Stimulated activated CD8-positive, alpha-beta memory T cell treated with anti-CD3 and anti-CD28 coated beads, Interleukin-2, amount 100 ng/mL, for 48 hours (primary cell): ENCODE measurements at regions not wholly inside any gene's neighbourhood (a gene's known extent, or its start where the extent isn't known, plus 50 kb on each side); places are given as distances from the start of the nearest gene placed in this dataset.
A peak's percentile ranks its signal among the peaks of the same experiment; 100 is the strongest.

ENCODE experiments used
- DNase-seq, 2 donors: peaks; one replicate each; pipeline ENCODE4 v3.0.0-alpha.2; 2020; ENCODE audit warnings: low read depth in 2 of 2

DNA sequence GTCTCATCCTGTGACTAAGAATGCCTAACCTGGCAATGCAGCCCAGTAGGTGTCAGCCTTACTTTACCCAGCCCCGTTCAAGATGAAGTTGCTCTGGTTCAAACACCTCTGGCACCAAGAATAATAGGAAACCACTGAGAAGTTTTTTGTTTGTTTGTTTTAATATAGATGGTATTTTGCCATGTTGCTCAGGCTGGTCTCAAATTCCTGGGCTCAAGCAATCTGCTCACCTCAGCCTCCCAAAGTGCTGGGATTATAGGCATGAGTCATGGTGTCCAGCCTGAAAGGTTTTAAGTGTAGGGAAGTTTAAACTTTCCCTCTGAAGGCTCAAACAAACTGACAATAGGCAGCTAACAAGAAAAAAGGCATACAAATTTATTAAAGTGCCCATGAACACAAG lies 51.2 kb upstream of the ABCC4 start:
- DNase-seq, result no peak

DNA sequence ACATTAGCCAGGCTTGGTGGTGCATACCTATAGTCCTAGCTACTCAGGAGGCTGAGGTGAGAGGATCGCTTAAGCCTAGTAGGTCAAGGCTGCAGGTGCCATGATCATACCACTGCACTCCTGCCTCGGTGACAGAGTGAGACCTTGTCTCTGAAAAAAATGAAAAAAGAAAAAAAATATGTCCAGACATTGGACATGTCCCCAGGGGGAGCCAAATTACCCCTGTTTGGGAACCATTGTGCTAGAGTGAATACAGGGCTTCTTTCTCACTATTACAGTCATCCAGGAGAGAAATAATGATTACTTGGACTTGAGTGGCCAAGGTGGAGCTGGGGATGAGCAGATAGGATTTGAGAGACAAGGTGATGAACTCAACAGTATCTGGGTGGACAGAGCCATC lies 52.9 kb upstream of the ABCC4 start:
- DNase-seq, result no peak

DNA sequence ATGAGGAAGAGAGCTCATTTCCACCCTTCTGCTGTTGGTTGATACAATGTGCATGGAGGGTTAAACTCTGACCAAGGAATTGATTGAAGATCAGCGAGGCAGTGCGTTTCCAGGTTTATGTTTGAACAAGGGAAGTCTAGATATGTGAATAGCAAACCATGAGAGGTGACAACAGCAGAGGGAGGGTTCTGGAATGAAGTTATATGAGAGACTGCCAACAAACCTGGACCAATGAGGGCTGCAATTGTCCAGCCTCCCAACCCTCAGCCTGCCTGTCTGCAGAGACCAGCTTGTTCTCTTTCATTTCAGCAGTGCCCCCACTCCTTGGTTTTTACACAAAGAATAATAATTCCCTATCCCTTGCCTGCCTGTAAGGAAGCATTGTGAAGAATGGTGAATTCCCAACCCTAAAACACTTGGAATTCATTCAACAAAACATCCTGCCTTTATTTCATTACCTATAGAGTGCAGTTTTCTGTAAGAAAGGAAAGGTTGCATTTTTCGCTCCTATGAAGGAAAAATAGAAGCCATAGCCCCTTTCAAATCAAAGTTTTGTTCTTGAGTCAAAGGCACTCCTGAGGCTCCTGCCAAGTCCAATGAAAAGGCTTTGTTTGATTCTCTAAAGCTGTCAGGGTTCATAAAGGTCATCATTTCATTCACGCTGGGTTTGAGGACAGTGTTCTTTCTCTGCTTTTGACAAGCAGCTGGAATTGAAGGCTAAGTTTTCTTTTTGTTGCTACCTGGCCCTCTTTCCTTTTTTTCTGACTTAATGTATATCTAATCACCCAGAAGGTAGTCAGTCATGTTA lies 53.6 kb upstream of the ABCC4 start:
- no peak for DNase-seq

DNA sequence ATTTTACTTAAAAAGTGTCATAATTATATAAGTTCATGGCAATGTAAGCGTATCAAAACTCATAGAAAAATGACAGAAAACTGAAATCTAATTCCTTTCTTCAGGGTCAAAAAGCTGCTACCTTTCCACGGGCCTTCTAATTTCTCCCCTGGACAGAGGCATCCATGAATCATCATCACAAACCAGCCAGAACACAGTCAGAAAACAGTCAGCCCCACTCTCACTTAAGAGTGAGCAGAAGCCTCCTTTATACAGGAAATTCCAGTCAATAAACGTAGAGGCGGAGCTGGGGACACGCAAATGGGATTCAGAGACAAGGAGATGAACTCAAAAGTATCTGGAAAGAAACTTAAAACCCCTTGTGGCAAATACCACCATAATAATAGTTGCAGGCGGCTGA lies 54.2 kb upstream of the ABCC4 start:
- no peak for DNase-seq

GRCh38 chr13:95356916-95357315 lies 55.7 kb upstream of the ABCC4 start:
- no peak for DNase-seq

- no peak for DNase-seq
Observed at GRCh38 chr13:95357875-95358274, 56.6 kb upstream of the ABCC4 start.

DNA sequence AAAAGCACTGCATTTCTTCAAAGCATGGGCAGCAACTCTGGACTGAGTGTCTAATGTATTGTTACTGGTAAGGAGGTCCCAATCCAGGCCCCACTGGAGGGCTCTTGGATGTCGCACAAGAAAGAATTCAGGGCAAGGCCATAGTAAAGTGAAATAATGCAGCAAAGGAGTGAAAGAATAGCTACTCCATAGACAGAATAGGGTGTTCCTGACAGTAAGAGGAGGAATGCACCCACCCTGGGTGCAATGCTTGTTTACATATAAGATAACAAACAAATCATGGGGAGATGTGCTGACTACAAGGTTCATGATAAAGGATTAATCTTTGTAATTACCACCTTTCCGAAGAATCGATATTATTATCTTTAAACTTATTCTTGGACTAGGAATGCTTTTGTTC lies 58.8 kb upstream of the ABCC4 start:
- no peak for DNase-seq

DNA sequence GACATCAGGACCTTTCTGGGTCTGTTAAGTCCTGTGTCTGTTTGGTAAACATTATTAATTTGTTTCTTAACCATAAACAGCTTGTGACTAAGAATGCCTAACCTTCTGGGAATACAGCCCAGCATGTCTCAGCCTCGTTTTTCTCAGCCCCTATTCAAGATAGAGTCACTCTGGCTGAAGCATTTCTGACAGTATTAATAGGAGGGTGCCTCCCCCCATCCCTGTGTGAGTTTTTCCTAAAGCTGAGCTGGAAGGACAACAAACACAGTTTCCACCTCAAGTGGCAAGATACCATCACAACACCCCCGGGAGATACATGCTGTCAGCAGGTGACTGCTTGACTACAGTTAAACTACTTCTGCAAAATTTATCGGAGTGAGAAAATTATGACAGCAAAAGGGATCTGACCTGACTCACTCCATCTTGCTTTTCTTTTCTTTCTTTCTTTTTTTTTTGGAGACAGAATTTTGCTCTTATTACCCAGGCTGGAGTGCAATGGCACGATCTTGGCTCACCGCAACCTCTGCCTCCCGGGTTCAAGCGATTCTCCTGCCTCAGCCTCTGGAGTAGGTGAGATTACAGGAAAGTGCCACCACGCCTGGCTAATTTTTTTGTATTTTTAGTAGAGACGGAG lies 59.3 kb upstream of the ABCC4 start:
- DNase-seq, result no peak

DNA sequence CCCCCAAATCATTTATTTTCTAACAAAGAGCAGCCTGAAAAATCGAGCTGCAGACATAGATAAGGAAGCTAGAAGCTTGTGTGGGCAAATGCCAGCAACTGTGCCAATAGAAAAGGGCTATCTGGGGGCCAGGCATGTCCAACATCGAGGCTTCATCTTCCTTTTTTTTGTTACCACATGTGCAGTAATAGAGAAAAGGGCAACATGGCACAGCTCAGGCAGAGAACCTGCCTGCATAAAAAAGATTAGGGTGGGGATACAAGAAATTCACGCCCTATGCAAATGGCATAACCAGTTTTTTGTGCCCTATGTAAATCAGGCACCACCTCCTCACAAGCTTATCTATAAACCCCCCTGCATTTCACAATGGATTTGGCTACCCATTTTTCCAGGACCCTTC lies 60.4 kb upstream of the ABCC4 start:
- no peak for DNase-seq

DNA sequence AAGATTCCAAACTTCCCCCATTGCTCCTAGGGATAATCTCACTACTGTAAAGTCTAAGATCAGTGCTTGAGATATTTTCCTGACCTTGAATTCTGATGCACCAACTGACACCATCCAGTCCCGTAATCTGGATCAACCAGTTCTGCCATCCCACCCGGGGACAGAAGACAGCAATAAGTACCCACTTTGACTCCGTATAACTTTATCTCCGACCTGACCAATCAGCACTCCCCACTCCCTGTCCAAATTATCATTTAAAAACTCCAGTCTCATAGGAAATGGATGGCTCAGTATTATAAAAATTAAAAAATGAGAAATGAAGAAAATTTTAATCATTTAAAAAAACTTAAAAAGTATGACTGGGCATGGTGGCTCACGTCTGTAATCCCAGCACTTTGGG lies 61.4 kb upstream of the ABCC4 start:
- DNase-seq, result no peak

- DNase-seq, result no peak
Observed at GRCh38 chr13:95367309-95367843, 66.1 kb upstream of the ABCC4 start.

GRCh38 chr13:95368998-95369397 lies 67.7 kb upstream of the ABCC4 start:
- DNase-seq, result no peak

GRCh38 chr13:95375706-95376105 lies 74.5 kb upstream of the ABCC4 start:
- no peak for DNase-seq

GRCh38 chr13:95378603-95379002 lies 77.4 kb upstream of the ABCC4 start:
- DNase-seq, result no peak

DNA sequence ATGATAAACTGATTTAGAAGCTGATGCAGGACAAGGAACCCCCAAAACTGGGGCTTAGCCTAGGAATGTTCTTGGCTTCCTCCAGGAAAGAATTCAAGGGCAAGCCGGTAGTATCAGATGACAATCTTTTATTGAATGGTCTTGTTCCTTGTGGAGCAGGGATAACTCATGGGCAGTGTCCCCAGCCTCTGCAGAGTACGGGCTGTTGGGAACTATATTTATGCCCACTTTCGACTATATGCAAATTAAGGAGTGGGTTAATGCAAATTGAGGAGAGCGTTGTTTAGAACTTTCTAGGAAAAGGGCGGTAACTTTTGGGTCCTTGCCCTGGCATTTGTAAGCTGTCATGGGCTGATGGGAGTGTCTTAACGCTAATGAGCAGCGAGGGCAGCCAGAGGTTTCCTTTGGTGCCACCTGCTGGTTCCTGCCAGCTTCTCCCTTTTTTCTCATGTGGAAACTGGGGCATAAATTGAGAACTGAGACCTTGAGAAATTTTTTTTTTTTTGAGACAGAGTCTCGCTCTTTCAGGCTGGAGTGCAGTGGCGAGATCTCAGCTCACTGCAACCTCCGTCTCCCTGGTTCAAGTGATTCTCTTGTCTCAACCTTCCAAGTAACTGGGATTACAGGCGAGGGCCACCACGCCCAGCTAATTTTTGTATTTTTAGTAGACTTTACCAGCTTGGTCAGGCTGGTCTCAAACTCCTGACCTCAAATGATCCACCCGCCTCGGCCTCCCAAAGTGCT lies 79.4 kb upstream of the ABCC4 start:
- peak; percentile 36 to 48 for DNase-seq

GRCh38 chr13:95381212-95381527 lies 79.9 kb upstream of the ABCC4 start:
- DNase-seq, result no peak

DNA sequence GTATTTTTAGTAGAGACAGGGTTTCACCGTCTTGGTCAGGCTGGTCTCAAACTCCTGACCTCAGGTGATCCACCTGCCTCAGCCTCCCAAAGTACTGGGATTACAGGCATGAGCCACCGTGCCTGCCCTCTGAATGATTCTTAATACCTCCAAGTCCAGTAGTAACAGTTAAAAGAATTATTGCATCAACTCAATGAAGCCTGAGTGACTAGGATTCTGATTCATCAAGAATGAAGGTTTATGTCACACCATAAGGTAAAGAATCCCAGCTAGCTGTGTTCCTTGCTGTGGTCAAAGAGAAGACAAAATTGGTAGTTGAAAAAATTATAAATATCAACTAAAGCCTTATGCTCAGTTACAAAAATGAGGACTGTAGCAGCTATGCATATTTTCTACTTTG lies 81.2 kb upstream of the ABCC4 start:
- DNase-seq, result no peak

GRCh38 chr13:95382916-95383315 lies 81.7 kb upstream of the ABCC4 start:
- no peak for DNase-seq

GRCh38 chr13:95385373-95385772 lies 84.1 kb upstream of the ABCC4 start:
- DNase-seq, result no peak

DNA sequence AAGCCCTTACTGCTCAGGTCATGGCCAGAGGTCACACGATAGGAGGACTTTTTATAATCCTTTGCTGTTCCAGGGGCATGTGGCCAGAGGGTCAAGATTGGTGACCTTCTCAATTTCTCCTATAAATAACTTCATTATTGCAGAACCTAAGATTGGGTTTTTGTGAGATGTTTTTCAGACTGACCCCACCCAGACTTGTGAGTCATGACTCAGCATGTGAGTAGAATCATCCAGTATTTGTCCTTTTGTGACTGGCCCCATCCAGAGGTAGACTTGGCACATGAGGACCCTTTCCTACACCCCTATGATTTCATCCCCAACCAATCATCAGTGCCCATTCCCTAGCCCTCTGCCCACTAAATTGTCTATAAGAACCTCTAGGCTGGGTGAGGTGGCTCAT lies 84.5 kb upstream of the ABCC4 start:
- no peak for DNase-seq

DNA sequence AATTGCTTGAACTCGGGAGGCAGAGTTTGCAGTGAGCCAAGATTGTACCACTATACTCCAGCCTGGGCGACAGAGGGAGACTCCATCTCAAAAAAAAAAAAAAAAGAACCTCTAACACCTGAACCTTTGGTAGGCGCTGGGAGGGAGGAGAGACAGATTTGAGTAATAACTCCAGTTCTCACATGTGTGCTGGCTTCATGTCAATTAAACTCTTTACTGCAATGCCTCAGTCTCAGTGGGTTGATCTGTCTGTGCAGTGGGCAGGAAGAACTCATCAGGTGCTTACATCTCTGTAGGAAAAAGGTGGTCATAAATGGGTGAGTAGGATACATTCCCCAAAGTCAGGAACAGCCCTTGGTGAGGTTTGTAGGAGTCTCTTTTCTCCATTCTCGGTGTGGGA lies 85.1 kb upstream of the ABCC4 start:
- DNase-seq, result no peak

DNA sequence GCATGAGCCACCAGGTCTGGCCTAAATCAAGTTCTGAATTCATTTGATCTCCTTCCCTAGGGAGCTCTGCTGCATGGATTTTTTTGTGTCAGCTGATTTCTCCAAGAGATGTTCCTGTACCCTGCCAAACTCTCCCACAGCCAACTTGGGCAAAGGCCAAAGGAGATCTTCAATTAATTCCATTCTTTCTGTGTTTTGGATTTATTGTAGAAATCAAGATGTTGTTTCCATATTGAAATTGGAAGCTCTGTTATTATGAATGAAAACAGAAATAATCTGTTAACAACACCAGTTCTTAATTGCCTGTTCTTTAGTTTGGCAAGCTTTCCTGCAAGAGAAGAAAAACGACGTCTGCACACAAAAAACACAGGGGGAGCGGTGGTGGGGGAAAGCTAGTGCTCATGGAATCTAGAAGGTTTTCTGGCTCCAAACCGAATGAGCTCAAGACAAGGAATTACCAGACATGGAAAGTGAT lies 86.5 kb upstream of the ABCC4 start:
- no peak for DNase-seq
